Type B pancreatic cell (in vitro differentiated cells): ENCODE measurements at regions not wholly inside any gene's neighbourhood (a gene's known extent, or its start where the extent isn't known, plus 50 kb on each side); places are given as distances from the start of the nearest gene placed in this dataset.

Source experiments
- DNase-seq: peaks from one replicate; pipeline ENCODE4 v3.0.0; 2021; ENCODE audit warnings: mixed read lengths; ENCODE audit not compliant: unreplicated experiment; ENCODE audit errors: extremely low spot score
- H3K27ac Mint-ChIP-seq: 2 replicates; pipeline ENCODE4 v1.8.0; 2021; ENCODE audit warnings: mild to moderate bottlenecking, mixed read lengths
- H3K27me3 Mint-ChIP-seq: 2 replicates; pipeline ENCODE4 v1.8.0; 2021; ENCODE audit warnings: mixed read lengths
- H3K36me3 Mint-ChIP-seq: 2 replicates; pipeline ENCODE4 v1.8.0; 2021; ENCODE audit warnings: mixed read lengths
- H3K4me1 Mint-ChIP-seq: one replicate; pipeline ENCODE4 v1.8.0; 2021; ENCODE audit warnings: mixed read lengths; ENCODE audit not compliant: unreplicated experiment
- H3K4me3 Mint-ChIP-seq: 2 replicates; pipeline ENCODE4 v1.8.0; 2021; ENCODE audit warnings: mild to moderate bottlenecking, mixed read lengths
- H3K9me3 Mint-ChIP-seq: 2 replicates; pipeline ENCODE4 v1.8.0; 2021; ENCODE audit warnings: mixed read lengths
- CTCF ChIP-seq: fragments of 200-600 bp; sonication (generic); conservative IDR thresholded peaks from 2 replicates; pipeline ENCODE4 v1.5.0; 2021; ENCODE audit warnings: antibody characterized with exemption, mild to moderate bottlenecking

DNA sequence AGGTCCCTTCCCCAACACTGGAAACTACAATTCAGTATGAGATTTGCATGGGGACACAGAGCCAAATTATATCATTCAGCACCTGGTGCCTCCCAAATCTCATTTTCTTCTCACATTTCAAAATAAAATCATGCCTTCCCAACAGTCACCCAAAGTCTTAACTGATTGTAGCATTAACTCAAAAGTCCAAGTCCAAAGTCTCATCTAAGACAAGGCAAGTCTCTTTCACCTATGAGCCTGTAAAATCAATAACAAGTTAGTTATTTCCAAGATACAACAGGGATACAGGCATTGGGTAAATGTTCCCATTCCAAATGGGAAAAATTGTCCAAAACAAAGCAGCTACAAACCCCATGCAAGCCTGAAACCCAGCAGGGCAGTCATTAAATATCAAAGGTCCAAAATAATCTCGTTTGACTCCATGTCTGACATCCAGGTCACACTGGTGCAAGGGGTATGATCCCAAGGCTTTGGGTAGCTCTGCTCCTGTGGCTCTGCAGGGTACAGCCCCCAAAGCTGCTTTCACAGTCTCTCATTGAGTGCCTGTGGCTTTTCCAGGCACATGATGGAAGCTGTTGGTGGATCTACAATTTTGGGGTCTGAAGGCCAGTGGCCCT is 1370.1 kb upstream of the DDX18 start:
- Mint-ChIP-seq H3K27me3 (no peaks in the 10 kb centered on the region), H3K4me3 (no peak overlapping the region), H3K4me1 (no peaks in the 10 kb centered on the region), H3K27ac (no peak overlapping the region), H3K9me3 (no peaks in the 10 kb centered on the region), H3K36me3 (no peaks in the 10 kb centered on the region)
- DNase-seq = no peak
- no peak for TF ChIP-seq CTCF

- Mint-ChIP-seq H3K27ac (no peak overlapping the region), H3K36me3 (no peaks in the 10 kb centered on the region), H3K4me3 (no peak overlapping the region), H3K9me3 (no peaks in the 10 kb centered on the region), H3K4me1 (no peaks in the 10 kb centered on the region), H3K27me3 (no peaks in the 10 kb centered on the region)
- DNase-seq = no peak
- no peak for TF ChIP-seq CTCF
Measured at GRCh38 chr2:116450990-116451389, 1363.5 kb upstream of the DDX18 start.

DNA sequence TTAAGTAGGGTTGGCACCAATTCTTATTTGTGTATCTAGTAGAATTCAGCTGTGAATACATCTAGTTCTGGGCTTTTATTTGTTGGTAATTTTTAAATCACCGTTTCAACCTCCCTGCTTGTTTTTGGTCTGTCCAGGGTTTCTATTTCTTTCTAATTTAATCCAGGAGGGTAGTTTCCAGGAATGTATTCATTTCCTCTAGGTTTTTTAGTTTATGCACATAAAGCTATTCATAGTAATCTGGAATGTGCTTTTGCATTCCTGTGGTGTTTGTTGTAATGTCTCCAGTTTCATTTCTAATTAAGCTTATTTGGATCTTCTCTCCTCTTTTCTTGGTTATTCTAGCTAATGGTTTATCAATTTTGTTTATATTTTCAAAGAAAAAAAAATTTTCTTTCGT is 1361.8 kb upstream of the DDX18 start:
- H3K4me3 Mint-ChIP-seq = no peak overlapping the region
- H3K4me1 Mint-ChIP-seq = no peaks in the 10 kb centered on the region
- H3K9me3 Mint-ChIP-seq = no peaks in the 10 kb centered on the region
- no peak for TF ChIP-seq CTCF
- no peak for DNase-seq
- H3K27ac Mint-ChIP-seq = no peak overlapping the region
- H3K27me3 Mint-ChIP-seq = no peaks in the 10 kb centered on the region
- no peaks in the 10 kb centered on the region for H3K36me3 Mint-ChIP-seq

DNA sequence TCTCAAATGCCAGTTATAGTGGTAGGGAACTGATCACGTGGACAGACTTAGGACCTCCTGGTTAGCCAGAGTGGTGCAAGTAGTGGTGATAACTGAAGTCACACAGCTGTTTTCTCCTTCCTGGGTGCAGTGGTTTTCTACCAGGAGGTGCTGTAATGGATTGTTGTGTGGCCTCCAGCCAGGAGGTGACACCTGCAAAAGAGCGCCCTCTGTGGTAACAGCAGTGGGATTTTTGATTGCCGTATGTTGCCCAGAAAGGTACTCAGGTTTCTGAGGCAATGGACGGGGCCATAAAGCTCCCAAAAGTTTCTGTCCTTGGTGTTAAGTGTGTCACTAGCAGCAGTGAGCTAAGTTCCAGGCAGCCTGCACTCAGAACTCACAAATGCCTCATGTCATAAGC is 1358.1 kb upstream of the DDX18 start:
- Mint-ChIP-seq H3K4me1 (no peaks in the 10 kb centered on the region), H3K27ac (no peak overlapping the region), H3K27me3 (no peaks in the 10 kb centered on the region), H3K36me3 (no peaks in the 10 kb centered on the region), H3K4me3 (no peak overlapping the region), H3K9me3 (no peaks in the 10 kb centered on the region)
- DNase-seq = no peak
- TF ChIP-seq CTCF = no peak

GRCh38 chr2:116467243-116467642 is 1347.2 kb upstream of the DDX18 start:
- Mint-ChIP-seq H3K4me3 (no peak overlapping the region), H3K27me3 (no peaks in the 10 kb centered on the region), H3K9me3 (no peaks in the 10 kb centered on the region), H3K27ac (no peak overlapping the region), H3K4me1 (no peaks in the 10 kb centered on the region), H3K36me3 (no peaks in the 10 kb centered on the region)
- no peak for DNase-seq
- TF ChIP-seq CTCF = no peak

- Mint-ChIP-seq H3K36me3 (no peaks in the 10 kb centered on the region), H3K4me3 (no peak overlapping the region), H3K27me3 (no peaks in the 10 kb centered on the region), H3K27ac (no peak overlapping the region), H3K9me3 (no peaks in the 10 kb centered on the region), H3K4me1 (no peaks in the 10 kb centered on the region)
- no peak for DNase-seq
- no peak for TF ChIP-seq CTCF
Measured at GRCh38 chr2:116477229-116477628, 1337.3 kb upstream of the DDX18 start.
